Liver (tissue), 8 donors: ENCODE measurements at regions not wholly inside any gene's neighbourhood (a gene's known extent, or its start where the extent isn't known, plus 50 kb on each side); places are given as distances from the start of the nearest gene placed in this dataset.

Experiments used
- DNase-seq: peaks from one replicate; pipeline ENCODE4 v3.0.0-alpha.2; 2017; ENCODE audit warnings: low spot score
- H3K27ac ChIP-seq, 2 donors: one replicate each; pipeline ENCODE4 v1.7.0; 2013; ENCODE audit warnings: inconsistent platforms in 2 of 2, low read length in 2 of 2, control low read depth in 1 of 2, low read depth in 1 of 2, mild to moderate bottlenecking in 1 of 2
- H3K27me3 ChIP-seq, 4 donors: one replicate each; pipeline versions ENCODE4 v1.6.1 to v1.7.0; 2013; ENCODE audit warnings: low read length in 3 of 4, inconsistent platforms in 1 of 4, mild to moderate bottlenecking in 1 of 4, moderate library complexity in 1 of 4; ENCODE audit not compliant: control insufficient read depth in 4 of 4, insufficient read depth in 4 of 4
- H3K36me3 ChIP-seq, 4 donors: one replicate each; pipeline versions ENCODE4 v1.6.1 to v1.7.0; 2013; ENCODE audit warnings: low read length in 3 of 4, mild to moderate bottlenecking in 3 of 4, low read depth in 1 of 4, moderate library complexity in 1 of 4; ENCODE audit not compliant: control insufficient read depth in 4 of 4, insufficient read depth in 3 of 4
- H3K4me1 ChIP-seq, 4 donors: one replicate each; pipeline versions ENCODE4 v1.6.1 to v1.7.0; 2013; ENCODE audit warnings: low read length in 3 of 4, mild to moderate bottlenecking in 3 of 4, moderate library complexity in 1 of 4; ENCODE audit not compliant: control insufficient read depth in 4 of 4, insufficient read depth in 4 of 4
- H3K4me3 ChIP-seq, 3 donors: one replicate each; pipeline versions ENCODE4 v1.6.1 to v1.7.0; 2013; ENCODE audit warnings: low read length in 3 of 3, control low read depth in 1 of 3, low read depth in 1 of 3, mild to moderate bottlenecking in 1 of 3
- H3K9ac ChIP-seq, 2 donors: one replicate each; pipeline ENCODE4 v1.7.0; 2013; ENCODE audit warnings: low read length in 2 of 2, mild to moderate bottlenecking in 2 of 2, moderate library complexity in 2 of 2, control low read depth in 1 of 2, low read depth in 1 of 2
- H3K9me3 ChIP-seq, 4 donors: one replicate each; pipeline versions ENCODE4 v1.6.1 to v1.7.0; 2013; ENCODE audit warnings: low read length in 3 of 4; ENCODE audit not compliant: control insufficient read depth in 4 of 4
- EGR1 ChIP-seq, 2 donors: IDR thresholded peaks; 2 replicates each; pipeline ENCODE4 v1.6.1; 2016 to 2018; ENCODE audit warnings: antibody characterized with exemption in 2 of 2, low read depth in 2 of 2
- FOXA1 ChIP-seq: IDR thresholded peaks from 2 replicates; pipeline ENCODE4 v1.6.1; 2016; ENCODE audit warnings: antibody characterized with exemption
- FOXA2 ChIP-seq: IDR thresholded peaks from 2 replicates; pipeline ENCODE4 v1.6.1; 2016; ENCODE audit warnings: antibody characterized with exemption
- GABPA ChIP-seq, 2 donors: IDR thresholded peaks in 1 of 2; conservative IDR thresholded peaks in 1 of 2; 2 replicates each; pipeline ENCODE4 v1.6.1; 2016; ENCODE audit warnings: antibody characterized with exemption in 2 of 2, mild to moderate bottlenecking in 1 of 2, moderate library complexity in 1 of 2
- HNF4A ChIP-seq, 2 donors: conservative IDR thresholded peaks; 2 replicates each; pipeline ENCODE4 v1.6.1; 2016; ENCODE audit warnings: antibody characterized with exemption in 2 of 2, mild to moderate bottlenecking in 2 of 2
- HNF4G ChIP-seq: IDR thresholded peaks from 2 replicates; pipeline ENCODE4 v1.6.1; 2016; ENCODE audit warnings: antibody characterized with exemption
- JUND ChIP-seq, 2 donors: IDR thresholded peaks; 2 replicates each; pipeline ENCODE4 v1.6.1; 2016; ENCODE audit warnings: antibody characterized with exemption in 2 of 2
- NR2F2 ChIP-seq: IDR thresholded peaks from 2 replicates; pipeline ENCODE4 v1.6.1; 2016; ENCODE audit warnings: antibody characterized with exemption
- RAD21 ChIP-seq, 2 donors: IDR thresholded peaks; 2 replicates each; pipeline ENCODE4 v1.6.1; 2016; ENCODE audit warnings: antibody characterized with exemption in 2 of 2, mild to moderate bottlenecking in 2 of 2
- RXRA ChIP-seq, 2 donors: IDR thresholded peaks; 2 replicates each; pipeline ENCODE4 v1.6.1; 2017 to 2018; ENCODE audit warnings: antibody characterized with exemption in 2 of 2, mild to moderate bottlenecking in 1 of 2
- SP1 ChIP-seq: IDR thresholded peaks from 2 replicates; pipeline ENCODE4 v1.6.1; 2018; ENCODE audit warnings: antibody characterized with exemption, mild to moderate bottlenecking
- TAF1 ChIP-seq: conservative IDR thresholded peaks from 2 replicates; pipeline ENCODE4 v1.6.1; 2016; ENCODE audit warnings: antibody characterized with exemption, mild to moderate bottlenecking
- YY1 ChIP-seq: IDR thresholded peaks from 2 replicates; pipeline ENCODE4 v1.6.1; 2016; ENCODE audit warnings: antibody characterized with exemption, mild to moderate bottlenecking
- WGBS: extraction: QIAGEN DNeasy Blood & Tissue Kit; methylation state at CpG from one replicate; pipeline ENCODE4 v1.1.7; 2013; 5-methylcytosine and 5-hydroxymethylcytosine counted together
- TF ChIP-seq, protein P1 (sequence below): IDR thresholded peaks from 2 replicates; pipeline ENCODE4 v1.6.1; 2016; ENCODE audit warnings: antibody characterized with exemption
- TF ChIP-seq, protein P2 (sequence below): IDR thresholded peaks from 2 replicates; pipeline ENCODE4 v1.6.1; 2016; ENCODE audit warnings: antibody characterized with exemption
- TF ChIP-seq, protein P3 (sequence below): fragments of 150-350 bp; IDR thresholded peaks from 2 replicates; pipeline ENCODE4 v1.5.1; 2017; ENCODE audit warnings: improper control_type of control experiment, low read depth, low read length; ENCODE audit not compliant: missing input control
- TF ChIP-seq, protein P4 (sequence below): IDR thresholded peaks from 2 replicates; pipeline ENCODE4 v1.6.1; 2016; ENCODE audit warnings: antibody characterized with exemption
- TF ChIP-seq, protein P5 (sequence below): IDR thresholded peaks from 2 replicates; pipeline ENCODE4 v1.6.1; 2016; ENCODE audit warnings: antibody characterized with exemption, mild to moderate bottlenecking
- donor health status: healthy.
- donor health status: healthy.
- donor health status: healthy.
- donor health status: healthy.
- donor health status: healthy.

DNA sequence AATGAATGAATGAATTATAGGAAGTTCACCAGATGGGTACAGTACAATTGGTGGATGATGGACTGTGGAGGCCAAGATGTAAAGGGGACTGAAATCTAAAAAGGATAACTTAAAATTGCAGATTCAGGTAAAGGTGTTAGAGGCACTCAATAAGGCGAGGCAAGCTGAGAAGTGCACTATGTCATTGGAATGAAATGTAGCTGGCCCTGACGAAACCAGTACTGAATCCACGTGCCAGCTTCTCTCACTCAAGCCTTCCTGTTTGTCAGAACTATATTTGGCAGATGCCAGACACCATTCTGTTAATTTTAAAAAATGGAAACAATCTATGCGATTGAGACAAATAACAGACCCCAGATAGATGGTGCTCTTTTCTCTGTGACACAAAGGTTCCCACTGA is 1039.1 kb upstream of the TENM3 start:
- H3K36me3 ChIP-seq = no peaks in the 10 kb centered on the region
- H3K4me3 ChIP-seq = no peak overlapping the region
- H3K4me1 ChIP-seq = no peaks in the 10 kb centered on the region
- H3K27me3 ChIP-seq = peaks cover 0 to 4% (median 0%) of the 10 kb centered on the region in 4 donors
- no peak for DNase-seq
- H3K27ac ChIP-seq = no peak overlapping the region
- WGBS = 81% methylated on average over 4 of the region's 4 CpGs
- TF ChIP-seq, protein P1, sequence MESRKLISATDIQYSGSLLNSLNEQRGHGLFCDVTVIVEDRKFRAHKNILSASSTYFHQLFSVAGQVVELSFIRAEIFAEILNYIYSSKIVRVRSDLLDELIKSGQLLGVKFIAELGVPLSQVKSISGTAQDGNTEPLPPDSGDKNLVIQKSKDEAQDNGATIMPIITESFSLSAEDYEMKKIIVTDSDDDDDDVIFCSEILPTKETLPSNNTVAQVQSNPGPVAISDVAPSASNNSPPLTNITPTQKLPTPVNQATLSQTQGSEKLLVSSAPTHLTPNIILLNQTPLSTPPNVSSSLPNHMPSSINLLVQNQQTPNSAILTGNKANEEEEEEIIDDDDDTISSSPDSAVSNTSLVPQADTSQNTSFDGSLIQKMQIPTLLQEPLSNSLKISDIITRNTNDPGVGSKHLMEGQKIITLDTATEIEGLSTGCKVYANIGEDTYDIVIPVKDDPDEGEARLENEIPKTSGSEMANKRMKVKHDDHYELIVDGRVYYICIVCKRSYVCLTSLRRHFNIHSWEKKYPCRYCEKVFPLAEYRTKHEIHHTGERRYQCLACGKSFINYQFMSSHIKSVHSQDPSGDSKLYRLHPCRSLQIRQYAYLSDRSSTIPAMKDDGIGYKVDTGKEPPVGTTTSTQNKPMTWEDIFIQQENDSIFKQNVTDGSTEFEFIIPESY = no peak
- TF ChIP-seq NR2F2 = no peak
- no peak for TF ChIP-seq TAF1
- TF ChIP-seq YY1 = no peak
- TF ChIP-seq, protein P2, sequence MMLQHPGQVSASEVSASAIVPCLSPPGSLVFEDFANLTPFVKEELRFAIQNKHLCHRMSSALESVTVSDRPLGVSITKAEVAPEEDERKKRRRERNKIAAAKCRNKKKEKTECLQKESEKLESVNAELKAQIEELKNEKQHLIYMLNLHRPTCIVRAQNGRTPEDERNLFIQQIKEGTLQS = no peak
- TF ChIP-seq, protein P3, sequence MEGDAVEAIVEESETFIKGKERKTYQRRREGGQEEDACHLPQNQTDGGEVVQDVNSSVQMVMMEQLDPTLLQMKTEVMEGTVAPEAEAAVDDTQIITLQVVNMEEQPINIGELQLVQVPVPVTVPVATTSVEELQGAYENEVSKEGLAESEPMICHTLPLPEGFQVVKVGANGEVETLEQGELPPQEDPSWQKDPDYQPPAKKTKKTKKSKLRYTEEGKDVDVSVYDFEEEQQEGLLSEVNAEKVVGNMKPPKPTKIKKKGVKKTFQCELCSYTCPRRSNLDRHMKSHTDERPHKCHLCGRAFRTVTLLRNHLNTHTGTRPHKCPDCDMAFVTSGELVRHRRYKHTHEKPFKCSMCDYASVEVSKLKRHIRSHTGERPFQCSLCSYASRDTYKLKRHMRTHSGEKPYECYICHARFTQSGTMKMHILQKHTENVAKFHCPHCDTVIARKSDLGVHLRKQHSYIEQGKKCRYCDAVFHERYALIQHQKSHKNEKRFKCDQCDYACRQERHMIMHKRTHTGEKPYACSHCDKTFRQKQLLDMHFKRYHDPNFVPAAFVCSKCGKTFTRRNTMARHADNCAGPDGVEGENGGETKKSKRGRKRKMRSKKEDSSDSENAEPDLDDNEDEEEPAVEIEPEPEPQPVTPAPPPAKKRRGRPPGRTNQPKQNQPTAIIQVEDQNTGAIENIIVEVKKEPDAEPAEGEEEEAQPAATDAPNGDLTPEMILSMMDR = no peak
- no peak for TF ChIP-seq FOXA1
- TF ChIP-seq RXRA (IDR thresholded peaks at IDR 0.05) = no peak
- no peak for TF ChIP-seq RAD21 (IDR thresholded peaks at IDR 0.05)
- TF ChIP-seq, protein P4, sequence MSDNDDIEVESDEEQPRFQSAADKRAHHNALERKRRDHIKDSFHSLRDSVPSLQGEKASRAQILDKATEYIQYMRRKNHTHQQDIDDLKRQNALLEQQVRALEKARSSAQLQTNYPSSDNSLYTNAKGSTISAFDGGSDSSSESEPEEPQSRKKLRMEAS = no peak
- TF ChIP-seq HNF4G = no peak
- no peak for TF ChIP-seq EGR1 (IDR thresholded peaks at IDR 0.05; ENCODE audit: low read depth in 2 of 2)
- TF ChIP-seq SP1 = no peak
- TF ChIP-seq FOXA2 = no peak
- no peak for TF ChIP-seq GABPA (IDR thresholded peaks at IDR 0.05 in 1 of 2, conservative IDR thresholded peaks at IDR 0.05 in 1 of 2)
- TF ChIP-seq HNF4A (conservative IDR thresholded peaks at IDR 0.05) = no peak
- TF ChIP-seq, protein P5, sequence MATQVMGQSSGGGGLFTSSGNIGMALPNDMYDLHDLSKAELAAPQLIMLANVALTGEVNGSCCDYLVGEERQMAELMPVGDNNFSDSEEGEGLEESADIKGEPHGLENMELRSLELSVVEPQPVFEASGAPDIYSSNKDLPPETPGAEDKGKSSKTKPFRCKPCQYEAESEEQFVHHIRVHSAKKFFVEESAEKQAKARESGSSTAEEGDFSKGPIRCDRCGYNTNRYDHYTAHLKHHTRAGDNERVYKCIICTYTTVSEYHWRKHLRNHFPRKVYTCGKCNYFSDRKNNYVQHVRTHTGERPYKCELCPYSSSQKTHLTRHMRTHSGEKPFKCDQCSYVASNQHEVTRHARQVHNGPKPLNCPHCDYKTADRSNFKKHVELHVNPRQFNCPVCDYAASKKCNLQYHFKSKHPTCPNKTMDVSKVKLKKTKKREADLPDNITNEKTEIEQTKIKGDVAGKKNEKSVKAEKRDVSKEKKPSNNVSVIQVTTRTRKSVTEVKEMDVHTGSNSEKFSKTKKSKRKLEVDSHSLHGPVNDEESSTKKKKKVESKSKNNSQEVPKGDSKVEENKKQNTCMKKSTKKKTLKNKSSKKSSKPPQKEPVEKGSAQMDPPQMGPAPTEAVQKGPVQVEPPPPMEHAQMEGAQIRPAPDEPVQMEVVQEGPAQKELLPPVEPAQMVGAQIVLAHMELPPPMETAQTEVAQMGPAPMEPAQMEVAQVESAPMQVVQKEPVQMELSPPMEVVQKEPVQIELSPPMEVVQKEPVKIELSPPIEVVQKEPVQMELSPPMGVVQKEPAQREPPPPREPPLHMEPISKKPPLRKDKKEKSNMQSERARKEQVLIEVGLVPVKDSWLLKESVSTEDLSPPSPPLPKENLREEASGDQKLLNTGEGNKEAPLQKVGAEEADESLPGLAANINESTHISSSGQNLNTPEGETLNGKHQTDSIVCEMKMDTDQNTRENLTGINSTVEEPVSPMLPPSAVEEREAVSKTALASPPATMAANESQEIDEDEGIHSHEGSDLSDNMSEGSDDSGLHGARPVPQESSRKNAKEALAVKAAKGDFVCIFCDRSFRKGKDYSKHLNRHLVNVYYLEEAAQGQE = no peak
- TF ChIP-seq JUND (IDR thresholded peaks at IDR 0.05) = no peak
- H3K9ac ChIP-seq = no peak overlapping the region
- H3K9me3 ChIP-seq = no peaks in the 10 kb centered on the region

DNA sequence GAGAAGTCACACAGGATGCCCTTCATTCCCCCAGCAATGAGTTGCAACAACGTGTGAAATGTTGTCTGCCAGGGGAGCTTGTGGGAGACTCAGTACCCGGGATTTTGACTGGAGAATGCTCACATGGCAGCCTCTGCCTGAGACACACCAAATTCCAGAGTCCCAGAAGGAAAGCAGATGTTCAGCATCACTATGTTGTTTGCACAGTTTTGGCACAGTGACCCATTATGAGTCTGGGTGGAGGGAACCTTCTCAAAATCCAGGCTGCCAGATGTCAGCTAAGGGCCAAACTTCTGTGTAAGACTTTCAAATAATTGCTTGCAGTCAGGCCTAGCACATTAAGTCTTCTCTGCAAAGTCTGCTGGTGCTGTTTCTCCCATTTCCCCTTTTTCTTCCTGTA is 1029.7 kb upstream of the TENM3 start:
- WGBS = 56% methylated on average over 2 of the region's 2 CpGs
- TF ChIP-seq GABPA (IDR thresholded peaks at IDR 0.05 in 1 of 2, conservative IDR thresholded peaks at IDR 0.05 in 1 of 2) = no peak
- no peak for DNase-seq
- Histone ChIP-seq H3K4me3 (no peak overlapping the region), H3K36me3 (no peaks in the 10 kb centered on the region), H3K27ac (no peak overlapping the region), H3K9me3 (no peaks in the 10 kb centered on the region), H3K27me3 (no peaks in the 10 kb centered on the region), H3K4me1 (no peaks in the 10 kb centered on the region), H3K9ac (no peak overlapping the region)
